ENCODE measurements at regions not wholly inside any gene's neighbourhood (a gene's known extent, or its start where the extent isn't known, plus 50 kb on each side); places are given as distances from the start of the nearest gene placed in this dataset.

GRCh38 chr10:60466267-60467201 lies 76.9 kb upstream of the ANK3 start:
- Histone ChIP-seq H3K36me3 (no peaks in the 10 kb centered on the region), H3K4me1 (no peaks in the 10 kb centered on the region), H3K4me3 (no peak overlapping the region), H3K9me3 (no peaks in the 10 kb centered on the region), H3K27ac (no peak overlapping the region), H3K27me3 (no peaks in the 10 kb centered on the region)
- ATAC-seq (no peak), DNase-seq (no peak)
- no peak for TF ChIP-seq CTCF (IDR thresholded peaks at IDR 0.05)
- intact Hi-C loops (cut with DNase I) = no loop called here

- intact Hi-C loops (cut with DNase I) = no loop called here
- ATAC-seq = no peak
- no peak overlapping the region for H3K27ac ChIP-seq
- H3K4me3 ChIP-seq = no peak overlapping the region
- no peaks in the 10 kb centered on the region for H3K27me3 ChIP-seq
- no peak for DNase-seq
- no peaks in the 10 kb centered on the region for H3K9me3 ChIP-seq
- H3K36me3 ChIP-seq = no peaks in the 10 kb centered on the region
- H3K4me1 ChIP-seq = no peaks in the 10 kb centered on the region
- no peak for TF ChIP-seq CTCF (IDR thresholded peaks at IDR 0.05)
These were observed 76.1 kb upstream of the ANK3 start for GRCh38 chr10:60465801-60466200.

DNA sequence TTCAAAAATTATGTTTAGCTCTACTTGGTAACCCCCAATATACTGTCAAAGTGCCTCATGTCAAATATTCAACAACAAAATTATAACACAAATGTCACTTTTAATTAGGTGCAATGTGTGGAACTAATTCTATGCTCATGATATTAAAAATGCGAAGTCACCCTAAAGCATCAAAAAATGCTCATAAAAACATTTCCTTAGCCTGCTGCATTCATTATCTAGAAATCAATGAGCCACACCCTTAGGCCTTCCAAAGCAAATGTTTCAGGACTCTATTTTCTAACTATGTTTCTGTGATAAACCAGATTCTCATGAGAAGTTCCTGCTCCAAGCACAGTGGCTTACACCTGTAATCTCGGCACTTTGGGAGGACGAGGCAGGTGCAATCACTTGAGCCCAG lies 75.0 kb upstream of the ANK3 start:
- Histone ChIP-seq H3K36me3 (no peaks in the 10 kb centered on the region), H3K27me3 (no peaks in the 10 kb centered on the region), H3K9me3 (no peaks in the 10 kb centered on the region), H3K4me1 (no peaks in the 10 kb centered on the region), H3K4me3 (no peak overlapping the region), H3K27ac (no peak overlapping the region)
- intact Hi-C loops (cut with DNase I) = no loop called here
- no peak for TF ChIP-seq CTCF (IDR thresholded peaks at IDR 0.05)
- no peak for ATAC-seq
- DNase-seq = no peak

DNA sequence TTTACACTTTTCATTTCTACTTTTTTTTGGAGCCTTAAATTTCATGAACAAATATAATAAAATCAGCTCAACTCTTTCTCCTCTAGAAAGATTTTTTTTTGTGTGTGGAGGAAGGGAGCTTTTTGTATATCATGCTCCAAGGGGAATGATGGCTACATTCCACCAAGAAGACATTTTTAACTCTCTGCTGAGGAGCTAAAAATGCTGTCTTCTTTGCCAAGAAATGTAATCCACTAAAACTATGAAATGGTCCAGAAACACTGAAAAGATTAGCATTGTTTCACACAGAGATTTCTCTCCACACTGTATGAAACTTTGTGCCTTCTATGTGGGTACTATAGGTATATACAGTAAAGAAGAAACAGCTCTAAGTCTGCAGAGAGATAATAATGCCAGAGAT lies 74.1 kb upstream of the ANK3 start:
- Histone ChIP-seq H3K4me3 (no peak overlapping the region), H3K36me3 (no peaks in the 10 kb centered on the region), H3K27ac (no peak overlapping the region), H3K4me1 (no peaks in the 10 kb centered on the region), H3K27me3 (no peaks in the 10 kb centered on the region), H3K9me3 (no peaks in the 10 kb centered on the region)
- DNase-seq (no peak), ATAC-seq (no peak)
- TF ChIP-seq CTCF (IDR thresholded peaks at IDR 0.05) = no peak
- intact Hi-C loops (cut with DNase I) = no loop called here

GRCh38 chr10:60461688-60462087 lies 72.0 kb upstream of the ANK3 start:
- Histone ChIP-seq H3K4me3 (no peak overlapping the region), H3K4me1 (no peaks in the 10 kb centered on the region), H3K9me3 (no peaks in the 10 kb centered on the region), H3K27ac (no peak overlapping the region), H3K27me3 (no peaks in the 10 kb centered on the region), H3K36me3 (no peaks in the 10 kb centered on the region)
- ATAC-seq = peak; percentile 59
- DNase-seq = no peak
- no peak for TF ChIP-seq CTCF (IDR thresholded peaks at IDR 0.05)
- intact Hi-C loops (cut with DNase I) = no loop called here
